ENCODE measurements at regions not wholly inside any gene's neighbourhood (a gene's known extent, or its start where the extent isn't known, plus 50 kb on each side); places are given as distances from the start of the nearest gene placed in this dataset.

DNA sequence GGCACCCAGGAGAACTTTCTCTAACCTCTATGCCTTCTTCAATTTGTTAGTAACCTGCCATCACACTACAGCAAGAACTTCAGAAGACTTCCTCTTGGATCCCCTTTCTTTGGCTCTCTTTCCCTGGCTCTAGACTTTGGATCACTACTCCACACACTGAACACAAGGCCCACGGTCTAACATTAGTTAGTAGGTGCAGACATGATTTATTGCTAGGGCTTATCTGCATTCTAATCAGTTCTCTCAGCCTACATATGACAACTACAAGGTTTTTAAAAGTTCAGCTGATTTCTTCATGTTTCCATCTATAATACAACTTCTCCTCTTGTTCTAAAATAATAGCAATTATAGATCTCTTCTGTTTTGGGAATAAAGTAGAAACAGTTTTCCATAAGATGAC, 209.1 kb upstream of the ANXA10 start:
- 0% methylated on average over 1 of the region's 1 CpG for WGBS (ENCODE audit: missing lambda C conversion rate)
- FAIRE-seq: no peak
- no peak for ATAC-seq

DNA sequence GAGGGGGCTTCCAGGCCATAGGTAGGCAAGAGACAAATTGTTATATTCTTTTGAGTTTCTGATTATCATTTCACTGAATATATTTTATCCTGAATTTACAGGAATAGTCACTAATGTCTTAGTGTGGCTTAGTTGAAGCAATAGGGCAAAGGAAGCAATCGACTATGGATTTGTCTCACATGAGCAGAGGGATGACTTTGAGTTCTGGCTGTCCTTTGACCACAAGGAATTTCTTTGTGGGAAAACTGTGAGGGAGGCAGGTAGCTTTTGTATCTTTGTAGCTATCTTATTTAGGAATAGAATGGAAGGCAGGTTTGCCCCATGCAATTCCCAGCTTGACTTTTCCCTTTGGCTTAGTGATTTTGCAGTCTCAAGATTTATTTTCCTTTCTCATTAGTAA, 207.3 kb upstream of the ANXA10 start:
- ChIA-PET CTCF (no interaction called here), POLR2A (no interaction called here)
- no peak for TF ChIP-seq RCOR1 (IDR thresholded peaks at IDR 0.05; ENCODE audit: low read depth, low read length)
- H3K4me3 ChIP-seq: no peak overlapping the region
- H3K27ac ChIP-seq: no peak overlapping the region
- no peaks in the 10 kb centered on the region for H3K9me3 ChIP-seq
- DNase-seq (ENCODE audit: low read depth in 1 of 2, low spot score in 1 of 2) (no peak), FAIRE-seq (no peak), ATAC-seq (no peak)
- 41% methylated on average over 1 of the region's 1 CpG for WGBS (ENCODE audit: missing lambda C conversion rate)
- no peak overlapping the region for H3K4me2 ChIP-seq
- no peaks in the 10 kb centered on the region for H3K4me1 ChIP-seq

More for the DNA sequence above, 209.1 kb upstream of the ANXA10 start:
- ChIA-PET POLR2A (no interaction called here), CTCF (no interaction called here)
- no peak for DNase-seq (ENCODE audit: low read depth in 1 of 2, low spot score in 1 of 2)
- no peak overlapping the region for H3K27ac ChIP-seq
- no peaks in the 10 kb centered on the region for H3K9me3 ChIP-seq
- no peaks in the 10 kb centered on the region for H3K4me1 ChIP-seq
- H3K4me3 ChIP-seq: no peak overlapping the region
- TF ChIP-seq, protein P1, sequence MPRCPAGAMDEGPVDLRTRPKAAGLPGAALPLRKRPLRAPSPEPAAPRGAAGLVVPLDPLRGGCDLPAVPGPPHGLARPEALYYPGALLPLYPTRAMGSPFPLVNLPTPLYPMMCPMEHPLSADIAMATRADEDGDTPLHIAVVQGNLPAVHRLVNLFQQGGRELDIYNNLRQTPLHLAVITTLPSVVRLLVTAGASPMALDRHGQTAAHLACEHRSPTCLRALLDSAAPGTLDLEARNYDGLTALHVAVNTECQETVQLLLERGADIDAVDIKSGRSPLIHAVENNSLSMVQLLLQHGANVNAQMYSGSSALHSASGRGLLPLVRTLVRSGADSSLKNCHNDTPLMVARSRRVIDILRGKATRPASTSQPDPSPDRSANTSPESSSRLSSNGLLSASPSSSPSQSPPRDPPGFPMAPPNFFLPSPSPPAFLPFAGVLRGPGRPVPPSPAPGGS (IDR thresholded peaks at IDR 0.05): no peak
- TF ChIP-seq POLR2AphosphoS2 (conservative IDR thresholded peaks at IDR 0.05; ENCODE audit: low read length) (no peak), TP53 (CRISPR knock-in tag; IDR thresholded peaks at IDR 0.05) (no peak), HEYL (CRISPR knock-in tag; IDR thresholded peaks at IDR 0.05) (no peak), SREBF2 (IDR thresholded peaks at IDR 0.05) (no peak), JUN (IDR thresholded peaks at IDR 0.05) (no peak), ZC3H11A (IDR thresholded peaks at IDR 0.05) (no peak), CHD4 (IDR thresholded peaks at IDR 0.05; ENCODE audit: borderline replicate concordance) (no peak), MYC (IDR thresholded peaks at IDR 0.05; ENCODE audit: borderline replicate concordance, low read length) (no peak), EHF (CRISPR knock-in tag; IDR thresholded peaks at IDR 0.05) (no peak), NPAS2 (CRISPR knock-in tag; IDR thresholded peaks at IDR 0.05; ENCODE audit: borderline replicate concordance) (no peak), FOXS1 (CRISPR knock-in tag; IDR thresholded peaks at IDR 0.05) (no peak), CBX2 (IDR thresholded peaks at IDR 0.05; ENCODE audit: borderline replicate concordance, low read depth) (no peak), RAD21 (conservative IDR thresholded peaks at IDR 0.05 in 1 of 2, IDR thresholded peaks at IDR 0.05 in 1 of 2) (no peak), FOSB (CRISPR knock-in tag; IDR thresholded peaks at IDR 0.05) (no peak)
- TF ChIP-seq, protein P2, sequence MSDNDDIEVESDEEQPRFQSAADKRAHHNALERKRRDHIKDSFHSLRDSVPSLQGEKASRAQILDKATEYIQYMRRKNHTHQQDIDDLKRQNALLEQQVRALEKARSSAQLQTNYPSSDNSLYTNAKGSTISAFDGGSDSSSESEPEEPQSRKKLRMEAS (IDR thresholded peaks at IDR 0.05): no peak
- no peak overlapping the region for H3K4me2 ChIP-seq

DNA sequence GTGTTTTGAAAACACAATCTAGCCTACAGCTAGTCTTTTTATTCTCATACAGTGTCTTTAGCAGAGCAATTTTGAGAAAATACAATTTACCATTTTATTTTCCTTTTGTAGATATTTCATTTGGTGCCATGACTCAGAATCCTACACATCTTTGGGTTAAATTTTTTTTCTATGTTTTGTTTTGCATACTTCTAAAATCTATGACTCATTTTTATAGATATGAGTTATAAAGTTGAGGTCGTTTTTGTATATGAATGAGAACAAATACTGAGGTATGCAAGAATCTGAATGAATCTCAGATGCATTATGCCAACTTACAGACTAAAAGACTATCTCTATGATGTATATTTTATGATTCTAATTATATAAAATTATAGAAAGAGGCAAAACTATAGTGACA, 206.5 kb upstream of the ANXA10 start:
- no peak overlapping the region for H3K4me3 ChIP-seq
- CTCF ChIA-PET: no interaction called here
- ATAC-seq: no peak

More for the DNA sequence above, 206.5 kb upstream of the ANXA10 start:
- Histone ChIP-seq H3K9me3 (no peaks in the 10 kb centered on the region), H3K4me2 (no peak overlapping the region), H3K4me1 (no peaks in the 10 kb centered on the region), H3K27ac (no peak overlapping the region)
- FAIRE-seq (no peak), DNase-seq (ENCODE audit: low read depth in 1 of 2, low spot score in 1 of 2) (no peak)
- POLR2A ChIA-PET: no interaction called here
- 3% methylated on average over 1 of the region's 1 CpG for WGBS (ENCODE audit: missing lambda C conversion rate)
- TF ChIP-seq, protein P3, sequence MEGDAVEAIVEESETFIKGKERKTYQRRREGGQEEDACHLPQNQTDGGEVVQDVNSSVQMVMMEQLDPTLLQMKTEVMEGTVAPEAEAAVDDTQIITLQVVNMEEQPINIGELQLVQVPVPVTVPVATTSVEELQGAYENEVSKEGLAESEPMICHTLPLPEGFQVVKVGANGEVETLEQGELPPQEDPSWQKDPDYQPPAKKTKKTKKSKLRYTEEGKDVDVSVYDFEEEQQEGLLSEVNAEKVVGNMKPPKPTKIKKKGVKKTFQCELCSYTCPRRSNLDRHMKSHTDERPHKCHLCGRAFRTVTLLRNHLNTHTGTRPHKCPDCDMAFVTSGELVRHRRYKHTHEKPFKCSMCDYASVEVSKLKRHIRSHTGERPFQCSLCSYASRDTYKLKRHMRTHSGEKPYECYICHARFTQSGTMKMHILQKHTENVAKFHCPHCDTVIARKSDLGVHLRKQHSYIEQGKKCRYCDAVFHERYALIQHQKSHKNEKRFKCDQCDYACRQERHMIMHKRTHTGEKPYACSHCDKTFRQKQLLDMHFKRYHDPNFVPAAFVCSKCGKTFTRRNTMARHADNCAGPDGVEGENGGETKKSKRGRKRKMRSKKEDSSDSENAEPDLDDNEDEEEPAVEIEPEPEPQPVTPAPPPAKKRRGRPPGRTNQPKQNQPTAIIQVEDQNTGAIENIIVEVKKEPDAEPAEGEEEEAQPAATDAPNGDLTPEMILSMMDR (IDR thresholded peaks at IDR 0.05): no peak
- TF ChIP-seq HOXA7 (CRISPR knock-in tag; IDR thresholded peaks at IDR 0.05): no peak
- TF ChIP-seq RFX5 (IDR thresholded peaks at IDR 0.05): no peak
- TF ChIP-seq, protein P4, sequence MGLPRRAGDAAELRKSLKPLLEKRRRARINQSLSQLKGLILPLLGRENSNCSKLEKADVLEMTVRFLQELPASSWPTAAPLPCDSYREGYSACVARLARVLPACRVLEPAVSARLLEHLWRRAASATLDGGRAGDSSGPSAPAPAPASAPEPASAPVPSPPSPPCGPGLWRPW (IDR thresholded peaks at IDR 0.05): no peak
- no peak for TF ChIP-seq NPAS2 (CRISPR knock-in tag; IDR thresholded peaks at IDR 0.05; ENCODE audit: borderline replicate concordance)
- TF ChIP-seq NR3C1 (IDR thresholded peaks at IDR 0.05): no peak
- no peak for TF ChIP-seq JUNB (IDR thresholded peaks at IDR 0.05)
- TF ChIP-seq FOXS1 (CRISPR knock-in tag; IDR thresholded peaks at IDR 0.05): no peak
- no peak for TF ChIP-seq CHD4 (IDR thresholded peaks at IDR 0.05; ENCODE audit: borderline replicate concordance)
- no peak for TF ChIP-seq FOSB (CRISPR knock-in tag; IDR thresholded peaks at IDR 0.05)
- TF ChIP-seq SMC3 (IDR thresholded peaks at IDR 0.05): no peak
- no peak for TF ChIP-seq POLR2AphosphoS2 (conservative IDR thresholded peaks at IDR 0.05; ENCODE audit: low read length)

Data from A549 (cell line).